Stimulated activated CD4-positive, alpha-beta T cell treated with anti-CD3 and anti-CD28 coated beads, Interleukin-1b, Interleukin-23, amount 100 ng/mL, for 1 hour (primary cell): ENCODE measurements at regions not wholly inside any gene's neighbourhood (a gene's known extent, or its start where the extent isn't known, plus 50 kb on each side); places are given as distances from the start of the nearest gene placed in this dataset.

Experiments
- DNase-seq, 2 donors: peaks; one replicate each; pipeline ENCODE4 v3.0.0-alpha.2; 2020; ENCODE audit warnings: low read depth in 2 of 2

DNA sequence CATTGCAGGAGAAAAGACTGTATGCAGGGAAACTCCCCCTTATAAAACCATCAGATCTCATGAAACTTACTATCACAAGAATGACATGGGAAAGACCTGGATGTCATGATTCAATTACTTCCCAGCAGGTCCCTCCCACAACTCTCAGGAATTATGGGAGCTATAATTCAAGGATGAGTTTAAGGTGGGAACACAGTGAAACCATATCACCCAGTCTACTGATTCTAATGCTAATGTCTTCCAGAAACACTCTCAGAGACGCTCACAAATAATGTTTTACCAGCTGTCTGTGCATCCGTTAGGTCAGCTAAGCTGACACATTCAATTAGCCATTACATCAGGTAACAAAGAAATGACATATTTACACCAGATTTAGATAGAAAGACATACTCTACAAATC is 637.9 kb downstream of the NLGN4Y start:
- DNase-seq = no peak

DNA sequence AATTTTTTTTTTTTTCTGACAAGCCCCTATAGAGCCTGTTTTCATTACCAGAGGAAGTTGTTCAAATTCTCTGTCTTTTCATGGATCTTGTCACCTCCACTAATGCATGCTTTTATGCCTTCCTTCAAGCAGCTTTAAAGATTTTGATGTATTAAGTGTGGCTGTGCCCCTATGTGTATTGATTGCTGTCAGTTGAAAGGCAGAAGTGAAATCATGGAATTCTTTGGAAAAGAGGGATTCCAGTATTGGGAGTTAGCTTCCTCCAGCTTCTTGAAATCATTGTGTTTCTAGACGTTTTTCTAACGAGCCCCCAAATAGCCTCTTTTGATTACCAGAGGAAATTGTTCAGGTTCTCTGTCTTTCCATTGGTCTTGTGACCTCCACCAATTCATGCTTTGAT is 655.6 kb downstream of the NLGN4Y start:
- no peak for DNase-seq

DNA sequence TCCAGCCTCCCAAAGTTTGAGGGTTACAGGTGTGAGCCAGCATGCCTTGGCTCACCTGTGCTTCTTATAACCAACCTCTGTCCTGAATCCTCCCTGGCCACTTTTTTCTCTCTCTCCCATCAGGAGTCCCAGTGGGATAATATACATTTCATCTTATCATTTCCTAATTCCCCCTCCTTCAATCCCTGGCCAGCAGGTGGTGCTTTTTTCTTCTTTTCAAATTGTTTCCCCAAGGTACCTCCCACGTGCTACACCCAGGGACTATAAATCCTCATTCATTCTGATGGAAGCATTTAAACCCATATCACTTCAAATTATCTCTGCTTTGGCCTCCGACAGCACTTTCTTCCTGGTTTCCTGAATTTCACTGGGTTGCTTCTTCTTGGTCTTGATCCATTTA is 704.7 kb downstream of the NLGN4Y start:
- no peak for DNase-seq

DNA sequence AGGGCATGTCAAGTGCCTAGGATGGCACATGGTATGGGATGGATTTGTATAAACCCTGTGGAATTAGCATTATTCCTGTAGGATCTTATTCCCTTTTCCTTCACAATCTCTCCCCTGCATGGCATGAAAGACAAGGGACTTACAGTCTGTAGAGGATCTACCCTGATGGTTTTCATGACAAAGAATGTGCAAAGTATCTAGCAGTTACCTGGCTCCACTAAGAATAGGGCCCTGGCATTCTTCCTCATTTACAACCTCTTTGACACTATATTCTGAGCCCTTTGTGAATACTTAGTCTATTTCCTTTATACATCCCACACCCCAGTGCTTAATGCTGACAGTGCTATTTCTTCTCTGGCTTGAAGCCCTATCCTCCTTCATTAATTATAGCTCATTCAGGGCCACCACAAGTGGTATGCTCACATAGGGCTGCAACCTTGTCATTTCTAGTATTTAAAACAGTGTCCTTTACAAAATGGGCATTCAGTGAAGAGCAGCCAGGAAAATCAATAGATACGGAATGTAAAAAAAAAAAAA is 715.3 kb downstream of the NLGN4Y start:
- DNase-seq = no peak

DNA sequence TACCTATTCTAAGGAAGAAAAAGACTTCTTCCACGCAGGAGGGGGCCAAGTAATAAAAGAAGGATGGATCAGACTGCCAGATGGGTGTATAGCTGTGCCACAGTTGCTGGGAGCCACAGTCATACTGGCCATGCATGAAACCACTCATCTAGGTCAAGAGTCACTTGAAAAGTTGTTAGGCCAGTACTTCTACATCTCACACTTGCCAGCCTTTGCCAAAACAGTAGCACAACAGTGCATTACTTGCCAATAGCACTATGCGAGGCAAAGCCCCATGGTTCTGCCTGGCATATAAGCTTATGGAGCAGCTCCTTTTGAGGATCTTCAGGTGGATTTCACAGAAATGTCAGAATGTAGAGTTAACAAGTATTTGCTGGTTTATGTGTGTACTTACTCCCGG is 735.0 kb downstream of the NLGN4Y start:
- DNase-seq = no peak

DNA sequence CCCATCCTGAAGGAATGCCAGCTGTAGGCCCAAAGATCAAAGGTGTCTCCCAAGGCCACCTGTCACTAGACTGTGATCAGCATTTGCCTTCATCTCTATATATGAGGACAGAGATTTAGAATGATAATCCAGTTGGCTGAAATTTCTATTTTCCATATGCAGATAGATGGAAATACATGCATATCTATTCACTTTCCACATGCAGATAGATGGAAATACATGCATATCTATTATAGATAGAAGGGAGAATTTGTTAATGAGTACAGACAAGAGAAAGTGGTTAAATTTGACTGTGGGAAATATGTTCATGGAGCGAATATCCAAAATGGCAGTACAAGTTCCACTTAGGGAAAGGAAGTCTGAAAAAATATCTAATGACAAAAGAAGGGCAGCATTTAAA is 762.2 kb downstream of the NLGN4Y start:
- no peak for DNase-seq

DNA sequence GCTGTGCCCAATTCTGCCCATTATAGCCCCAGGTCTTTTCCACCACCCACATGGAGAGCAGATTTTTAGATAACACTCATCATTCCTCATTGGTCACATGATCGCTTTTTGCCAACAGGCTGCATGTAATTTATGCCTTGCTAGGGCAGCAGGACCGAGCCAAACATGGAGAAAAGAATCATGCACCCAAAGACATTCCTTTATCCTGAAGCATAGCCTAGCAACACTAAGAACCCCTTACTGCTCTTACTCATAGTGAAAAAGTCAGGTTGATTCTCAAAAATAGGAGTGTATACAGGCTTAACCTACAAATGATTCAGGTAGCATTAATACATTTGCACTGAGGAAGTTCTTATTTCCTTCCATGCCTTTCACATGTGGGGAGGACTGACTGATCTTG is 765.5 kb downstream of the NLGN4Y start:
- DNase-seq = no peak

DNA sequence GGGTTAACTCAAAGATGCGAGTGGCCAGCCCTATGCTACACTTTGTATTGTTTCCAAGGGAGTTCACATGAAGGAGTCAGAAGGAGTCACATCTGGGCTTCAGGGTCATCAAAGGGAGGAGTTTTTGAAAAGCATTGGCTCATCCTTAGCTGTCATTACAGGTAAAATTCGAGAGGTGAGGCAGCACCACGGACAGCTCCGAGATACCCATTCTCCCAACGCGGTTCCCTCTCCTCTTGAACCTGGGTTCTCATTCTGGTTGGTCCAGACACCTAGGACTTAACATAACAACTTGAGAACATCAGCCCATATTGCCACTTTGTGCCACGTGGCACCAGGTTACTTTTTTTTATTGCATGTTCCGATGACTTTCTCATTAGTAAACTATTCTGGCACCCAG is 768.6 kb downstream of the NLGN4Y start:
- DNase-seq = no peak

DNA sequence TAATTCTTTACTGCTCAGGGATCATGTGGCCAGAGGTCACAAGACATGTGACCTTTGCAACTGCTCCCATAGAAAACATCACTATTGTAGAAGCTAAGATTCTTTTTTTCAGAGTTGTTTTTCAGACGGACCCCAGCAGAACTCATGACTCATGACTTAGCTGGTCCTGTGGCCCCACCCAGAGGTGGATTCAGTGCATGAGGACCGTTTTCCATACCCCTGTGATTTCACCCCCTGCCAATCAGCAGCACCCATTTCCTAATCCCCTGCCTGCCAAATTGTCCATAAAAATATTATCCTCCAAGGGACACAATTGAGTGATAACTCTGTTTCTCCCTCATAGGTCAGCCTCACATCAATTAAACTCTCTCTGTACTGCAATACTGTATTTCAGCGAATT is 777.5 kb downstream of the NLGN4Y start:
- no peak for DNase-seq

DNA sequence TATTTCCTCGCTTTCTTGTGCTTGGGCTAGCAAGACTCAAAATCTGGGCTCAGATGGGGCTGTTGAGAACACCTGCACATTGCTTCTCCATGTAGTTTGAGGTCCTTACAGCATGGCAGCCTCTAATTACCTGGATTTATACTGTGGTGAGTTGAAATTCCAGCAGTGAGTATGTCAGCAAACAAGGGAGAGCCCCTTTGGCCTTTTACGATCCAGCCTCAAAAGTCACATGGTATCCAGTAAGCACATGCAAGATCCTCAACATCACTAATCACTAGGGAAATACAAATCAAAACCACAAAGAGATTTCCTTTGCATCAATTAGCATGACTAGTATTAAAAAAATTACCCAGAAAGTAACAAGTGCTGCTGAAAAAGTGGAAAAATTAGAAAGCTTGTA is 787.8 kb downstream of the NLGN4Y start:
- DNase-seq = no peak

DNA sequence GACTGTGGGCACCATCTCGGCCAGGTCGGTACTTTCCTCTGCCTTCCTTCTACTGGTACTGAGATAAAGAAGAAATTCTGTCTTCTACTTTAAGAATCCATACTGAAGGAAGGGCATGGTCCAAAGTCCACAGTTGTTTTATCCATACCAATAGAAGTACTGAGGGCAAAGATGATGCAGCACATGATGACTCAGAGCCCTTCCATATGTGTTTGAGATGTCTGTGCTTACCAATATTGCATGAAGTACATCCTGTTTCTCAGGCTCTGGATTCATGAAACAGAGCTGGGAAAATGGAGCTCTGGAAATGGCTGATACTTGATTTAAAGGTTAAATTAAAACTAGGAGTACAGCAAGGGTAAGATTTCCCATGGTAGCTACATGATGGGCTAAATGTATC is 799.9 kb downstream of the NLGN4Y start:
- no peak for DNase-seq

DNA sequence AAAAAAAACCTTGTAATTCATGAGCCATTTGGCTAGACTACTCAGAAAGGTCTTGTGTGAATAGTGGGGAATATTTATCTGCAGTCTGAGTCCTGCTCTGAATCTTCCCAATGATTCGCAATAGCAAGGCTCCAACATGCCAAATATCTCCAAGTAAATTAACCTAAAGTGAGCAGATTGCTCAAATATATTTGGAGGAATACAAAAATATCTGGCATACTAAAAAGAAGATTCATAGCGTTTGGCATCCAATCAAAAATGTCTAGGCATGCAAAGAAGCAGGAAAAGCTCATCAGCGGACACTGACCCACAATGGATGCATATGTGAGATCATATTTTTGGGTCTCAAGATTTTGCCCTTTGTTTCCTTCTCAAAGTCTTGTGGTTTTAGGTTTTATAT is 800.9 kb downstream of the NLGN4Y start:
- DNase-seq = no peak

DNA sequence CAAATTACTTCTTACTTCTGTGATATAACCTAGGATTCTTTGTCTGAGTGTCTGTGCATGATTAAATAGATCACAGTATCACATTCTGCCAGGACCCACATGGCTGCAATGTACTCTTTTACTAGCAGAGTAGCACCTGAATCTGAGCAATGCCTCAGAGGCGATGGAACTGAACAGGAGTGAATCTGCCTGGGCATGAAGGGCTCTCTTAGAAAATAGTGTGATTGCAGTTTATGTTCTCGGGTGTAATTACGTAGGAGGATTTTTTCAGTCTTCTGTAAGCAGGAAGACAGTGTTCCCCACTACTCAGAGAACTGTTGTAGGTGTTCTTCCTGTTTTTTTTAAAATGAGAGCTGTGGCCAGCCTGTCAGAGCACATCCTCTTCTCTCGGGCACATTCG is 802.3 kb downstream of the NLGN4Y start:
- no peak for DNase-seq

DNA sequence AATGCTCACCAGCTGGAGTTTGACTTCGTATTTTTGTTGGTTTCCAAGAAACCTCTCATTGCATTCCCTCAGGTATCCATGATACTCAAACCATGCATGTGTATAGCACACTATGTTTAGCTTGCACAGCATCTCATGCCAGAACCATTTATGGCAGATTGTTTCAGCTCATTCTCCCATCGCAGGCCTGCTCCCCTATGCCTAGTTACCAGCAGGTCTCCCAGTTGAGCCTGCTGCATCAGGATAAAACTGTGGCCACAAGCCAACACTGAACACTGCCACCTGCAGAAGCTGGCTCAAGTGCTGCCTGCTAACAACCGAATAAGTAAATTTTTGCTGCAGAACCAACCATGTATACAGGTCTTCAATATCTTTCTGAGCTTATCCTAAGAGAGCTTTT is 804.5 kb downstream of the NLGN4Y start:
- DNase-seq = no peak

DNA sequence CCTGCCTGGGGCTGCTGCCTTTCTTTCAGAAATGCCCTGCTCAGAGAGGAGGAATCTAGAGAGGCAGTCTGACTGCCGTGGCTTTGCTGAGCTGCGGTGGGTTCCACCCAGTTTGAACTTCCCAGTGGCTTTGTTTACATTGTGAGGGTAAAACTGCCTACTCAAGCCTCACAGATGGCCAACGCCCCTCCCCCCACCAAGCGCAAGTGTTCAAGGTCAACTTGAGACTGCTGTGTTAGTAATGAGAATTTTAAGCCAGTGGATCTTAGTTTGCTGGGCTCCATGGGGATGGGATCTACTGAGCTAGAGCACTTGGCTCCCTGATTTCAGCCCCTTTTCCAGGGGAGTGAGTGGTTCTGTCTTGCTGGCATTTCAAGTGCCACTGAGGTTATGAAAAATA is 819.2 kb downstream of the NLGN4Y start:
- DNase-seq = no peak

DNA sequence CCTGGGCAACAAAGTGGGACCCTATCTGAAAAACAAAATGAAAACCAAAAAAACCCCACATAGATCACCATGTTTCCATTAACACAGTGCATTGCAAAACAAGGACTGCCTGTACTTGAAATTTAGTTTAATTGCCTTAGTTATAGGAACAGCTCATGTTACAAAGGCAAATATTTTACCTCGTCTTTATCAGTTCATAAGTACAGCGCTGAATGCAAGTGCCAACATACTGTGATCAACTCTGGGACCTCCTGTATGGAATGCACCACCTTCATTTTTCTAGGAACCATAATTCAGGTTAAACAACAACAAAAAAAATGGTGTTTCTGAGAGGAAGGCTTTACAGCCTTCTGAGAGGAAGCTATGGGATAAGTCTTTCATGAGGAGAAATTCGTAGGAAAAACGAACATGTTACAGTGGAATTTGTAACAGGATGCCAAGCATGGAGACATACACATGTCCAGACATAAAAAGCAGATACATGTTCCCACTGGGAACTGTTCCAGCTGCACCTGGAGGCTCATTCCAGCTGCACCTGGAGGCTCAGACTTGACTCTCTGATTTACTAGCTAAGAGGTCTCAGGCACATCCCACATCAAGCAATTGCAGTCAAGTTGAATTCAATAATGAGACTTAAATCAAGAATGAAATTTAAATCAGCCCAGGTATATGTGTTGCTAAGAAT is 821.3 kb downstream of the NLGN4Y start:
- DNase-seq = no peak

DNA sequence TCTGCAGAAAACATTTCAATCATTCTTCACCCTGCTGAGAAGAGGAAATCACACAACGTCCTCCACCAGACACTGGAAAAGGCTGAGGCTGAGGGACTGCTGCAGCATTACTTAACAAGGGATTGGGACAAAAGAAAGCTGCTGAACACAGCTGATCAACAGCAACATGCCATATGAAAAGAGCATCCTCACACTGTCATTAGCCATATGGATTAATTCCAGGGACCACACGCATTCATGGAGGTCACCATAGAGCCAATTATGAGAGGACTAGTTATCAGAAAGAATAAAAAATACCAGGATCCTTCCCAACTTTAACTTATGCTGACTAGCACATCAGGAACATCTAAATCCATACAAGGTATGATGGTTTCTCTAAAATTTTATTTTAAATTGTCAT is 825.0 kb downstream of the NLGN4Y start:
- no peak for DNase-seq

DNA sequence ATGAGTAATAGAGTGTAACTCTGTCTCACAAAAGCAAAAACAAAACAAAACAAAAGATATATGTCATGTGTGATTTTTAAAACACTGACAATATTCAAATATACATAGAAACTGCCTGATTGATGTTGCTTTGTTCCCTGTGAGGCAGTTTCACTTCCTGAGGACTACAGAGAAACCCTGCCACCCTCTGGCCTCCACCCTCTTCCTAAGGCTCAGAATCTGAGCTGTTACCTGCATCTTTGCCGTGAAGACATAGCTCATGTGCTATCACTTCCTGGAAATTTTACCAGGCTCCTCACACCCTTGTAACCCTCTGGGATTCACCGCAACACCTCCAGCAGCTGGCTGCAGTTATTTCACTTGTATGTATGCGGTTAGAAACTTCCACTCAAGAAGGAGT is 831.0 kb downstream of the NLGN4Y start:
- no peak for DNase-seq

DNA sequence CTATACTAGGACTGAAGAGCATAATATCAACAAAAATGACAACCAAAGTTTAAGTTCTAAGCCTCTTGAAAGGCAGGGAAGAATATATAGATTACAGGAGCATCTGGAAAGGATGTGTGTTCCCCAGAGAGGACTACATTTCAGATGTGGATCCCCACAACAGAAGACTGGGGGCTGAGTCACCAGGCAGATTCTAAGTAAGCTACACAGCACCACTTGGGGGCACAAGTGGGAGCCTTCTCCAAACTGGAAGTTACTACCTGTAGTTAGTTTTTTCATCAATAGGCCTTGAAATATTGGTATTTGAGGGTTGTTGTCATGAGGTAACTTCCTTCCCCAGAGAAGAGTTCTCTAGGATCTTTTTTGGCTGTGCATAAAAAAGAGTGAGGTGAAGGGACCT is 836.1 kb downstream of the NLGN4Y start:
- DNase-seq = no peak

DNA sequence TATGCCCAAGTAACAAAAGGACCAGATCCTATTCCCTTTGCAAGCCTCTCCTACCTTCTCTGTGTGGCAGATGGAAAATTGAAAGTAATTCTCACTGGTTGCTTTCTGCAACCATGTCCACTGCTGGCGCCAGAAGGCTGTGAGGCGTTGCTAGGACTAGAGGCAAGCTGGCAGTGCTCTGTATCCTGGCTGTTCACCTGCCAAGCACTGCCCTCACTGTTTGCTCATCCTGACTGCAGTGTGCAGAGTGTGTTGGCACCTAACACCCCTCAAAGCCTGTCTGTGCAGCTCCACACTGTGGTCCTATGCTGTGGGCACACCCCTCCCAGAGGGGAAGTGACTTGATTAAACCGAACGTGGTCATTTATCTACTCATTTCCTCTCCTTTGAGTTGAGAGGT is 840.7 kb downstream of the NLGN4Y start:
- no peak for DNase-seq

DNA sequence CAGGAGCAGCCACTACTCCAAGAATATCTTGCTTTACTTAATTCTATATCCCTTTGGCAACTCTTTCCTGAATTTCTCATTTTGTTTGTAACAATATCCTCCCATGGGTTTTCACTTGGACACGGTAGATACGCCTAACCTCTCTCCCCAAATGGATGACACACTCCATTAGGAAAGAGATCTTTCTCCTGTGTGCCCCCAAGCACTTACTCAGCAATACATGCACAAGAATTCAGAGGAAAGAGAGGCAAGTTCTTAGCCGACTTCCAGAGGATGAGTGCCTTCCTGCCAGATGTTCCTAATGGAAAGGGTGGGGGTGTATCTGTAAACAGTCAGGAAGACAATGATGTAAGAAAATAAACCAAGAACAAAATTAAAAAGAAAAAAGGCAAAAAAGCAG is 844.5 kb downstream of the NLGN4Y start:
- no peak for DNase-seq

DNA sequence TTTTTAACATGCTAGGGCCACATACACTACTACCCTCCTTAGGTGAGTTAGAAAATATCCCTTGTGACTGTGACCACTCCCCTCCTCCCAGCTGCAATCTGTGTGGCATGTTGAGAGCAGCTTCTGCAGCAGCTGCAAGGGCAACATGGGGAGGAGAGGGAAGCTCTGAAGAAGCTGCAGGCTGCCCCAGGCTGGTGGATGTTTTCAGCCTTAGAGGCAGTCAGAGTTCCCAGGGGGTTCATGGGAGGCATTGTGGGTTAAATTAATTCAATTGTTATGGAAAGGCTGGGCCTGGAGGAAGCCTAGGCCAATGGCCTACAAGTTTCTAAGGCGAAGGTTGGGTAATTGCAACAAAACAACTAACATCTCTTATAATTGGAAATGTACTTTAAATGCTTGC is 860.8 kb downstream of the NLGN4Y start:
- no peak for DNase-seq

DNA sequence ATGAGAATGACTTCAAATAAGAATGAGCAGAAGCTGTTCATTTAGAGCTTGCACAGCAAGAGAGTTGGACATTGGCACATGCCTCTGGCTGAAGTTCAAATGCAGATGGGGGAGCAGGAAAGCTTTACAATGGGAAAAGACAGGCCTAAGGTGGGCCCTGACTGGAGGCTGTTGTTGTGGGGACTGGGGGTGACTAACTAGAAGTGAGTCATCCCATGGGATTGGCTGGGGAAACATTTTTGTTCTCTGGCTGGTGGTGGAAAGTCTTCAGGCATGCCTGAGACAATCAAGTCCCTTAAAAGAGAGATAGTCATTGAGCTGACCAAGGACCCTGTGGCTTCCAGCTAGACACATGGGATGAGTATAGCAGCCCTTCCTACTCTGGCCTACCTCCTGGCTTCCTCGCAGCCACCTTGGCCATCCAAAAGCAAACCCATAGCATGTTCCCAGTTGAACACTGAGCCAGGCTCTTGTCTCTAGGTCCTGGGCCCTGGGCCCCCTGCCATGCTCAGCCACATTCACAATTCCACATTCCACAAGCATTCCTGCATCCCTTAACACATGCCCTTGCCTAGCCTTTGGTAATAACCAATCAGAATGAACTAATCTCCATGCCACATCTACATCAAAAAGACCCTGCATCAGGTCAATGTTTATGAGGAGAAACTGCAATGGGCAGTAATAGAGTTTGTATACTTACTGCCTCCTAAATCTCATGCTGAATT is 873.4 kb downstream of the NLGN4Y start:
- no peak for DNase-seq

DNA sequence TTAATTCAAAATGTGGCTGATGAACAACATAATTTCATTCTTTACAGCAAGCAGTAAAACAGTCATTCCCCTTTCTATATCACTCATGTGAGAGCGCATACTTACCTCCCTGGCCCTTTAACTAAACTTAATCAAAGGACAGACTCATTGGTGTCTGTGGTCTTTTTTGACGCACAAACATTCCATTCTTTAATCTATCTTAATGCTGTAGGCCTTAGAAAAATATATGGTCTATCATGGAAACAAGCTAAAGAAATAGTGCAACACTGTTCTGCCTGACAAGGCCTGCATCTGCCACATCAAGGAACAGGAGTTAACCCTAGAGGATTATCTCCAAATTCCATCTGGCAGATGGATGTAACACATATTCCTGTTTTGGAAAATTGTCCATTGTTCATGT is 878.1 kb downstream of the NLGN4Y start:
- no peak for DNase-seq
